Stimulated activated CD4-positive, alpha-beta T cell treated with anti-CD3 and anti-CD28 coated beads, Interleukin-1b, Interleukin-23, amount 100 ng/mL, for 24 hours (primary cell): ENCODE measurements at regions not wholly inside any gene's neighbourhood (a gene's known extent, or its start where the extent isn't known, plus 50 kb on each side); places are given as distances from the start of the nearest gene placed in this dataset.
"Not testable (repeated sequence)": the region's sequence is repeated elsewhere in the genome, so short reads cannot be mapped to it uniquely, and the experiment has no call there.

Source experiments
- DNase-seq, 4 experiments: peaks; one replicate each; pipeline ENCODE4 v3.0.0-alpha.2; 2020; ENCODE audit warnings: low read depth in 4 of 4, low spot score in 1 of 4

GRCh38 chr14:28382444-28383190, 384.0 kb upstream of the FOXG1 start:
- no peak for DNase-seq

GRCh38 chr14:28398506-28398905, 368.1 kb upstream of the FOXG1 start:
- DNase-seq: no peak

- not testable (repeated sequence) for DNase-seq
Observed at GRCh38 chr14:28401705-28402104, 364.9 kb upstream of the FOXG1 start.

GRCh38 chr14:28406196-28406595, 360.4 kb upstream of the FOXG1 start:
- DNase-seq: no peak

- no peak for DNase-seq
Observed at GRCh38 chr14:28407031-28407825, 359.4 kb upstream of the FOXG1 start.

- DNase-seq: no peak
Observed at GRCh38 chr14:28407996-28408395, 358.6 kb upstream of the FOXG1 start.

- DNase-seq: no peak
Observed at GRCh38 chr14:28412077-28412476, 354.5 kb upstream of the FOXG1 start.

- DNase-seq: no peak
Observed at GRCh38 chr14:28426960-28427359, 339.6 kb upstream of the FOXG1 start.

GRCh38 chr14:28436821-28437220, 329.8 kb upstream of the FOXG1 start:
- no peak for DNase-seq

GRCh38 chr14:28461389-28461788, 305.2 kb upstream of the FOXG1 start:
- no peak for DNase-seq

- DNase-seq: no peak
Observed at GRCh38 chr14:28467611-28468010, 299.0 kb upstream of the FOXG1 start.

GRCh38 chr14:28468191-28469151, 298.1 kb upstream of the FOXG1 start:
- no peak for DNase-seq

- no peak for DNase-seq
Observed at GRCh38 chr14:28482251-28483040, 284.1 kb upstream of the FOXG1 start.

GRCh38 chr14:28483506-28483905, 283.1 kb upstream of the FOXG1 start:
- no peak for DNase-seq

GRCh38 chr14:28488684-28489083, 277.9 kb upstream of the FOXG1 start:
- DNase-seq: no peak

- no peak for DNase-seq
Observed at GRCh38 chr14:28493516-28493915, 273.1 kb upstream of the FOXG1 start.

- no peak for DNase-seq
Observed at GRCh38 chr14:28494196-28494595, 272.4 kb upstream of the FOXG1 start.

GRCh38 chr14:28496364-28496763, 270.2 kb upstream of the FOXG1 start:
- no peak for DNase-seq

GRCh38 chr14:28502517-28502916, 264.1 kb upstream of the FOXG1 start:
- DNase-seq: no peak

GRCh38 chr14:28515571-28515970, 251.0 kb upstream of the FOXG1 start:
- no peak for DNase-seq

- no peak for DNase-seq
Observed at GRCh38 chr14:28536889-28537288, 229.7 kb upstream of the FOXG1 start.
